GM19328 (cell line): ENCODE measurements at regions not wholly inside any gene's neighbourhood (a gene's known extent, or its start where the extent isn't known, plus 50 kb on each side); places are given as distances from the start of the nearest gene placed in this dataset.

Source experiments
- ATAC-seq: cut with Tn5 transposase; IDR thresholded peaks from one replicate; pipeline ENCODE4 v1.9.1; 2021; ENCODE audit warnings: mild to moderate bottlenecking, moderate library complexity; ENCODE audit not compliant: unreplicated experiment

DNA sequence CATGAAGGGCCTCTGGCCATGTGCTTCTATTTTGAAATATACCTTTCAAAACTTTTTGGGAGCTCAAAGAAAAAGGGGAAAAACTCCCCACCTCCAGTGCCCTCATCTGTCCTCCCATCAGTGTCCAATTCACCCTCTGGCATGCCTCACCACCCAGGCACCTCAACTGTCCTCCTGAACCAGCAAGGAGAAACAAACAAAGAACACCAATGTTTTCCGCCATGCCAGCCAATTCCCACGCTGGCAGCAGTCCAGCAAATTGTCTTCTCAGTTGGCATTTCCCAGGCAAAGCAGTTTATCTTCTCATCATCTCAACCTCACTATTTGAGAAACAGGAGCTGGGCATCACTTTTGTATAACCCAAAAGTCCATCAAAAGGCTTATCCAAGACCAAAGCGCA, 496.9 kb downstream of the SOX6 start:
- ATAC-seq, result no peak

DNA sequence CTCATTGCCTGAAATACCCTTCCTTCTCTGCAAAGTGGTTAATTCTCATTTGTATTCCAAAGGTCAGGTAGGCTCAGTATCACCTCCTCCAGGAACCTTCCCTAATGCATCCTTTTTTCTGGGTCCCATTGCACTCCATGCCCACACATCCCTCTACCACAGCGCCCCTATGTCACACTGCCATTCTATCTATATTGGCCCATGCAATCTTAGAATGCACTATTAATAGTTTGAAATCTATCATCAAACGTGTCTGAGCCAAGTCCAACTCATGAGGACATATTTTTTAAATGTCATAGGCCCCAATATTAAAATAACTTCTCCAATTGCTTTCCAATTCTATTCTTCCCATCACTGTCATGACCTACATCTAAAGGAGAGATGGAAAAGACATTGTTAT, 495.1 kb downstream of the SOX6 start:
- ATAC-seq, result no peak

DNA sequence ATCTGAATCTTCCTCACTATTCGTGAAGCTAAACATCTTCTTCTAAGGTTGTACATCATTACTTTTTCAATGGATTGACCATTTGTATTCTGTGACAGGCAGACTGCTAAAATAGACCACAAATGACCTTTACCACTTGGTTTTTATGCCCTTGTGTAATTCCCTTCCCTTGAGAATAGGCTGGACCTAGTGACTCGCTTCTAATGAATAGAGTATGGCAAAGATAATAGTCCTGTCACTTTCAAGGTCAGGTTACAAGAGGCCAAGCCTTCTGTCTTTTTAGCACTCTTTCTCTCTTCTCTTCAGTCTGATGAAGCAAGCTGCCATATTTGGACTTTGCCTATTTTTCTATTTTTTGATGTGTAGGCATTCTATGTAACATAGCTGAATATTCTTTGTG, 492.9 kb downstream of the SOX6 start:
- ATAC-seq, result no peak

DNA sequence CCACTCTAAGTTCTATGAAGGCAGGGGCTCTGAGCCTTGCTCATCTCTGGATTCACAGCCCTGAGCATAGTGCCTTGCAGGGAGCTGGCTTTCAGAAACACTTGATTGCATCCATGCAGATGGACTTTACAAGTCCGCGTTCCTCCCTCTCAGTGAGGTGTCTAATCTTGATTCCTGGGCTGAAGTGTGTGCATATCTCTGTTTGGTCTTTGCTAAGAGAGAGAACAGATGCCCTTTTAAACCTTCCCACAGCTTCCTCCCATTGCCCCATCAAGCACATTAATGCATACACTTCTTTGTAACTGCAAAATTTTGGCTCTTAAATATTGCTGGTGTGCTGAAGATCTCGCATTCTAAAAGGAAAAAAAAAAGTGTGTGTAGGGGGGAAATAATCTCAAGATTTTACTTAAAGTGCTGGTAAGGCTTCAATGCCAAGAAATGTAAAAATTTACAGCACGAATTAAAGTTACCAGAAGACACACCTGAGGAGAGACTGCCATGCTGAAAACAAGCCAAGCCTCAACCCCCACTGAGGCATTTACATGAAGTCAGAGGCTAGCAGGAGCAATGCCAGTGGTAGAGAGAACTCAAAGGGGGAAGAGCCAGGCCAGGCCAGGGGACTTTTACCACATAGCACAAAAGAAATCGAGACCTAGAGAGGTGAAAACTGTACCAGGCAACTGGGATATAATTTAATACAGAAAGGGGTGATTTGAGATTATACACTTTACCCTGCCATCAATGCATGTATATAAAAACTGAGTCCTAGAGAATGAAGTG, 492.1 kb downstream of the SOX6 start:
- ATAC-seq, result no peak

DNA sequence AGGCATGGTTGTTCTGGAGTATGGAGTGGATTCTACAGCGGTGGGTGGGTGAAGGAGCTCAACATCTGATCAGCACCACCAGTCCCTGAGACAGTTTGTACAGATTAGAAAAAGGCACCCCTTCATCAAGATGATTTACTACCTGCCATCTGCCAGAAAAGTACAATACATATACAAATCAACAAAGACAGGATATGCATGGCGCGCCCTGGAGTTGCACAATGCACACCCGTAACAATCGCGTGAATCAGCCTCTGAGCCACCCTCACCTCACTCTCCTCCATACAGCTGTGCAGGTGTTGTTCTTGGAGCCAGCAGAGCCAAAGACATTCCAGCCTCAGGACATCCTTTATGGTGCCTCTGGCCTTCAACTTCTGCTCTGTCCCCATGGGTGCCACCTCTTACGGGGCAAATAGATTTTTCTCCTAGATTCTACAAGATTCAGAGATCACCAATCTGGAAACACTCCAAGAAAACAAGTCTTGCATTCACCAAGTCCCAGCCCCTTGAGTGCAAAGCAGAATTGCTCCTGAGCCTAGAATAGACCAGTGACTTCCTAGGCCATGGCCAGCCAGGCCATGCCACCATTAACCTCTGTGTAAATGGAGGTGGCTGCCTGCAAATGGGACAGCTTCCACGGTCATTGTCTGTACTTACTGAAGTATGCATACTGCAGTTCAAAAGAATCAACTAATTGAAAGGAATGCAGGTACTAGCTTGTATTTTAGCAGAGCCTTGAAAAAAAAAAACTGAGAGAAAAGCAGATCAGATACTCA, 490.9 kb downstream of the SOX6 start:
- no peak for ATAC-seq

DNA sequence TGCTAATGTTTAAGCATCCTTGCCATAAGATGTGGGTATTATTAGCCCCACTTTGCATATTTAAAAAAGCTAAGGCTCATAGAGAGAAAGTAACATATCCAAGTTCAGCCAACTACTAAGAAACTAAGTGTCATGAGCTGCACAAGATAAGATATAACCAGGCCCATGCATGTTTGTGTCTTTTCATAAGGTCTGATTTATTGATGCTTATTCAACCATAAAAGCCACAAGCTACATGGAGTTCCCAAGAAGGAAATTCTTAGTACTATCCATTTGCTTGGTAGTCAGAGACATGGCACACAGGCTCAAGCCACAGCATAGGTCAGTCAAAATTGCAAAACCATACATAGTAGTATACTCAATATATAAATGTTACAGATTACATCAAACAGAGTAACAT, 488.5 kb downstream of the SOX6 start:
- ATAC-seq, result no peak

DNA sequence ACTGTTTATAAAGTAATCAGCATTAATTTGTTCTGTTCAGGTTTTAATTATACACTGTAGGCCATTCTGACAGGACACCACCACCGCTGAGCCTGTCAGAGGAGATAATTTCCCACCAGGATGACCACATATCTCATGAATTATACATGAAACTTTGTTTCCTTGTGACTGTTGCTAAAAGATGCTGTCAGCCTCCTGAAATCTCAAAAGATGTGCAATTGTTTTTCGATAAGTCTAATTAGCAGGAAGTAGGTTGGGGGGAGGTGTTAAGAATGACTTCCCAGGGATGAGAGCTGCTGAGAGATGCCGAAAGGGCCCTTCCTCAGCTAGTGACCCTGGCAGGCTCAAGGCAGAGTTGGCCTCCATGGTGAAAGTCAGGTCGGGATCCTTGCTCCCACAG, 485.4 kb downstream of the SOX6 start:
- no peak for ATAC-seq

DNA sequence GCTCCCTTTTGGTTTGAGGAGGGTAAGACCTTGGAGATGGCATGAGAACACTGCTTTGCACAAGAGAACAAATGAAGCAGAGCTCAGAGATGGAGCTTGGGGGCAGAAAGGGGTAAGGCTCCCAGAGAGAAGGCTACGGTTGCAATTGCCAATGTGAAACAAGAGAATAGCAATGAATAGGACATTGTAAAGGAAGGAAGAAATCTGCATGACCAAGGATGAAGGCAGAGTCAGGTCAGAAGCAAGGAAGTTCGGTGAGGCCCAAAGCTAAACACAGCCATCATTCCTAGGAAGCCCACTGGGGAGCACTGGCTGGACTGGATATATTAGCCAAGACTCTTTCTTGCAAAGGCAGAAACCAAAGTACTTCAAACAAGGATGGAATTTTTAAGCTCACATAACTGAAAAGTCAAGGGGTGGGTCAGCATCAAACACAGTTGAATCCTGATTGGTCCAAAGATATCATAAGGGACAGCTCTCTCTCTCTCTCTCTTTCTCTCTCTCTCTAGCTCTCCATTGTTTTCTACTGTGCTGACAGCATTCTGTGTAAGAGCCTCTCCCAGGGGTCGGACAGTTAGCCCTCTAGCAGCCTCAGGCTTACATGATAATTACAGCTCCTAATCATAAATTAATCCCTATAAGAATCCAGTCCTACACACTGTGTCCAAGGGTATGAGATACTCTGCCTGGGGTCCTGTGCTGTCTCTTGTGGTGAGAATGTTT, 484.3 kb downstream of the SOX6 start:
- no peak for ATAC-seq

DNA sequence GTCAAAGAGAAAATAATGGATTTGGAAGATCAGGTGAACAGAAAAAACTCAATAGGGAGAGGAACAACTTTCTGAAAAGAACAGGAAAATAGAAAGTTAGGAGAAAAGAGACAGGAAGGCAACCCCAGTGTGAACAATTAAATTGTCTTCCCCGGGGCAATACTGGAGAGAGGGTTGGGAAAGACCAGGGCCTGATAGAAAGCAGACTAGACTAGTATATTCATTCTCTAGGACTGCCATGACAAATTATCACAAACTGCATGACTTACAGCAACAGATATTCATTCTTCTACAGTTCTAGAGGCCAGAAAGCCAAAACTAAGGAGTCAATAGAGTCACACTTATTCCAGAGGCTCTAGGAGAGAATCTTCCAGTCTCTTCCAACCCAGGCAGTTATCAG, 482.8 kb downstream of the SOX6 start:
- ATAC-seq, result no peak

DNA sequence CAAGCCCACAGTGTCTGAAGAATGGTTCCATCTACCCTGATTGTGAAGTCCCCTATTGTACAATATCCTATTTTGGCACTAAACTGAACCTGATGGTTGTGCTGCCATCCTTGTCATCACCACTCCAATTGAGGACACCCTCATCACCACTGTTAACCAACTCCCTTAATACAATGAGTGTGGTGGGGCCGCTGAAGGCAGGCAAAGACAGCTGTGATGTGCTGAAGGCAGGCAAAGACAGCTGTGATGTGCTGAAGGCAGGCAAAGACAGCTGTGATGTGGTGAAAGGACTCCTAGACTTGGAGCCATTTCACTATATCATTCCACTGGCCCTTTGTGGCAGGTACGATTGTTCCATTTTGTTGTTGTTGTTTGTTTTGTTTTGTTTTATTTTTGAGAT, 481.6 kb downstream of the SOX6 start:
- no peak for ATAC-seq

DNA sequence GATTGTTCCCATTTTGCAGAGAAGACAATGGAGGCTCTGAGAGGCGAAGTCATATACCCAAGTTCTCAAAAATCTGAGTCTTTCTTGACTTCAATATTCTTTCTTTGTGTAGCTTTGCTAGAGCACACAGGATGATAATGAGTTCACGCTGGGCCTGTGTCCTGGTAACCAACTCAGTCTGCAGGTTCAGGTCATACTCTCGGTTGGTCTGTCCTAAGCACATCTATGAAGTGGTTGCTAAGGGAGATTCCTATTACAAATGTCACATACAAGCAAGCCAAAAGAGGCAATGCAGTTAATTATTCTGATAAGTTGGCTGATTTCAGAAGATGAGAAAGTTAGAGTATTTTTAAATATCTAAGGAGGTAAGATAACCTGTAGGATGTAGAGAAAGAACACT, 481.0 kb downstream of the SOX6 start:
- ATAC-seq, result no peak

DNA sequence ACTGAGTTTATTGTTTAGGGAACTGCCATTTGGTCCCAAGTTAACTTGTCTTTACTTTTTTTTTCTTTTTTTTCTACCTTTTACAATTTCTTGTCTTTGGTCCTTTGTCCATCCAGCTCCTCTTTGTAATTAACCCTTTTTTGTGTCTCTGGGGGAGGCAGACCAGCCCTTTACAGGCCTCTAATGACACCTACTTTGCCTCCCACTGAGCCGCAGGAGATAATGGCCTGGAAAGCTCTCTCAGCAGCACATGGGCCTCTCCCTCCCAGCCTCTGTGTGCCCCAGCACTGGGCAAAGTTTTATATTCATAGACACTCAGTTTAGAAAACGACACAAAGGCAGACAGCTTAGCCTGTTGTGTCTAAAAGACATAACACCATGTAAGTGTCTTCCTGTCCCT, 480.4 kb downstream of the SOX6 start:
- no peak for ATAC-seq

DNA sequence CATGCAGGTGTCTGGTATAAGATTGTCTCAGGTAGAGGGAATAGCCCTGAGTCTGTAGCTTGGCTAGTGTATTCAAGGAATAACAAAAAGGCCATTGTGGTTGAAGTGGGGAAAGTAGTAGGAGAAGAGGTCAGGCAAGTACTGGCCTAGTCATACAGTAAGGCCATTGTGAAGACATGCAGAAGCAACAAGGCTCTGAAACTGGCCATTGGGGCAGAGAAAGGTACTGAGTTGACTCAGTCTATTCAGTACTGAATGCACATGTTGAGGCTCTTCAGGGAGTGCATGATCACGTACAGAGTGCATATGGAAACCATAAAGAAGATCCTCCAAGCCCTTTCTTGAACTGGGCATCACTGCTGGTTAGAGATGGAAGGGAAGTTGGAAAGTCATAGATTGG, 477.6 kb downstream of the SOX6 start:
- no peak for ATAC-seq

DNA sequence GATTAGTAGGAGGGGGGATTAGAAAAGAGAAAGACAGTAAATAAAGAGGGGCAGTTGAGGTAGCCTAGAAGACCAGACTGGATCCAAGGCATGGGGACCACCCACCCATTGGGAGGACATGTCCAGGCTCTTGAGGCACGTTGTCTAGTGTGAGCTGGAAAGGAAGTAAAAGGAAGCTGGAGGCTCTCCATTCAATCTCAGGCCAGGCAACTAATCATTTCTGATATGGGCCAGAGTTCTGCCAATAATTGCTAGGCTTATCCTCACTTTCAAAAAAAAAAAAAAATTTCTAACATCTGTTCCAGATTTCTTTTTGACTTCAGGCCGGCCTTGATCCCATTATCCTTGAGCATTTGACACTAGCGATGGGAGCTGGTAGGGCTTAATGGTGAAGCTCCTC, 476.1 kb downstream of the SOX6 start:
- ATAC-seq, result no peak

DNA sequence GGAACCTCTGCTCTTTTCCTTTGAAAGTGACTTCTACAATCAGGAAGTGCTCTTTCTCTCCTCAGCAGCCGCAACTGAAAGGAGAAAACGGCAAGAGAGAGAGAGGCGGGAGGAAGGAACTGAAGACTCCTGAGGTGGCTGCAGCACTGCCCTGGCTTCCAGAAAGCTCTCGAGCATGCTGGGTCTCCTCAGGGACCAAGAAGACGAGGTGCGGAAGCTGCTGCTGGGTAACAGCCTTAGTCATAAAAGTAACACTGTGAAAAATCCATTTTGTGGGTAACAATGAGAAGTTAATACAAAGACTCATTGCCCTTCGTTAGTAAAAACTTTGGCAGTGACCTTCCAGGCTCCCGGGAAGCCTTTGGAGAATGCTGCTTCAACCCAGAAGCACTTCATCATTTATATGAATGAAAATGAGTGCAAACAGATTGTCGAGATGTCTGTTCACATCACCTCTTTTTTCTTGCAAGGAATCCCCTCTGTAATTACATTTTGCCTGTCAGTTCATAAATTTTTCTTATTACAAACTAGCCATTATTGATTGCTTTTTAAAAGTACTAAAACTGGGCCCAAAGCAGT, 473.4 kb downstream of the SOX6 start:
- ATAC-seq, result no peak

DNA sequence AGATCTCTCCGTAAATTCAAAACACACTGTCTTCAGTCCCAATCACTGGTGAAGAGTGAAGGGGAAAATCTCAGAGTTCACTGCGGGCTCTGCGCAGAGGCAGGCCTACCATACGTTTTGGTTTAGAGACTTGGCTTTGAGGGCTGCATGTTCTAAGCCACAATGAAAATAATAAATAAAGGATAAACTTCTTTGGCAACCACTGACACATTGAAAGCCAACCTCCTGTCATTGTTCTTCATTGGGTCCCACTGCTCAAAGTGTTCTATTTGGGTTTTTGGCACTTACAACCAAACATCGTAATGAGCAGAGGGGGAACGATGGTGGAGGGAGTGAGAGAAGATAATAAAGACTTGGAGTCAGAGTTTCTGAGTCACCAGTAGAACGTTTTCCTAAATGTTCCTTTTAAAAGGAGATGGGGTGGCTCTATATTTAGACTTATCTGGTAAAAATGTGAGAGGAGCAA, 472.9 kb downstream of the SOX6 start:
- no peak for ATAC-seq

DNA sequence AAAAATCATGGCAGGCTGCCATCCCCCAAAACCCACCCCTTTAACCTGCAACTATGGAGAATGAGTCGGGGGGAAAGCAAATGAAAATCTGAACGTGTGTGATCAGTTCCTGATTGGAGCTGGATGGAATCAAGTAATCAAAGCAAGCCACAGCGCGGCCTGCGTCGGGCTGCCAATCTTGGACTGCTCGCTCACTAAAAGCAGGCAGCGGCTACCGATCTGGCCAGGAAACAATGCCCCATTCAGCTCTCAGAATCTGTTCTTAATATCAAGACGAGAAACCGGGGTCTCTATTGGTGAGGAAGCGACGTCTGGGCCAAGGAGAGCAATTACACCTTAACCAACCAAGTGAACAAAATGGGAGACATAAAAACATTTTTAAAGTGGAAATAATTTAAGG, 472.2 kb downstream of the SOX6 start:
- no peak for ATAC-seq

DNA sequence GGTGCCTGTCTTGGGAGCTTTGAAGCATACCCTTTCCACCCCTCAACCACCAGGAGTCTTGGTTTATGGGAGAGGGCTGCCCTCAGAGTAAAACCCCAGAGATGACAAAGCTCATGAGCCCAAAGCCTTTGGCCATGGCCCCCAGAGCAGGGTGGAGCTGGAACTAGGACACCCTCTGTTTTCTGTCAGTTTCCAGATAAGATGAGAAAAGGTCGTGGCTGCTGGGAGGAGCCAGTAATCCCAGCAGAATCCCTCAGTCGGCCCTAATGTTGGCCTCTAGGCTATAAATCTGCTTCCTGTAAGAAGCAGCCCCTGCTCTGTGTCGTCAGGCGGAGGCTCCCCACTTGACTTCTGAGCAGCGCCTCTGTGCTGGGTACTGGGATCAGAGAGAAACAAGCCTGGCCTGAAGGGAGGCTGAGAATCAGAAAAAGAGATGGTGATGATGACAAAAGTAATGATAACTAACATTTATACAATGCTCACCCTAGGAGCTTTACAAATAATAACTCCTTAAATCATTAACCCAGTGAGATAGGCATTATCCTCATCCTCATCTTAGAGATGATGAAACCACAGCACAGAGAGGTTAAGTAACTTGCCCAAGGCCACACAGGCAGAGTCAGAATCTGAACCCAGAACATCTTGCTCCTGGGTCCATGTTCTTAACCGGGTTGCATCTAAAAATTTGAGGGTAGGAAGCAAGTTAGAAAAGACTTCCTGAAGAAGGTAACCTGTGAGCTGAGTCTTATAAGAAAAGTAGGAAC, 471.4 kb downstream of the SOX6 start:
- no peak for ATAC-seq

DNA sequence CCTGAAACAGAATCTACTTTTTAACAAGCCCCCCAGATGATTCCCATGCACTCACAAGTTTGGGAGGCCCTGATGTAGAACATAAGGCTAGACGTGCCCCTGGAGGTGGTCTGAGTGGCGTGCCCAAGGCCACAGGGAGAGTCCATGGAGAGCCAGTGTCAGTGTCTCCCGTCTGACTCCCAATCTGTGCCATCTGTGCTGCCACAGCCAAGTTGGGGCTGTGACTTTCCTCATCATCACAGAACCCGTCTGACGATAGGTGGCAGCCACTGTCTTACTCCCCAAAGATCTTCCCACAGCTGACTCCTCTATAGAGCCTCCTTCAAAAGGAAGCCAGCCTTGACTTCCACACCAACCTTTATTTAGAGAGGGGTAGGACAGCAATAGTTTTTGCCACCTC, 470.5 kb downstream of the SOX6 start:
- ATAC-seq, result no peak

DNA sequence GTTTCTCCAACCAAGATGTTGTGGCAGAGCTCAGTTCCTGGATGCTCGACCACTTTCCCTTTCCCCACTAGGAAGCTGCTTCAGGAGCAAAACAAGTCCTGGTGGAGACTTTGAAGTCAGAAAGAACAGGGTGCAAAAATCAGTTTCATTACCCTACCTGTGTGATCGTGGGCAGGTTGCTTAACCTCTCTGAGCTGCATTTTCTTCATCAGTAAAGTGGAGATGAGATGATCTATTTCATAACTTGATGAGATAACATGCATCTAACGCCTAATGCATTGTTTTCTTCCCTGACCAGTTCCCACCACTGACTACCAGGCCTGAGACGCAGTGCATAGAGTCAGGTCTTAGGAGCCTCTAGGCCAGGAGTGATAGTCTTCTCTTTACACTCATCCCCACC, 470.0 kb downstream of the SOX6 start:
- no peak for ATAC-seq

DNA sequence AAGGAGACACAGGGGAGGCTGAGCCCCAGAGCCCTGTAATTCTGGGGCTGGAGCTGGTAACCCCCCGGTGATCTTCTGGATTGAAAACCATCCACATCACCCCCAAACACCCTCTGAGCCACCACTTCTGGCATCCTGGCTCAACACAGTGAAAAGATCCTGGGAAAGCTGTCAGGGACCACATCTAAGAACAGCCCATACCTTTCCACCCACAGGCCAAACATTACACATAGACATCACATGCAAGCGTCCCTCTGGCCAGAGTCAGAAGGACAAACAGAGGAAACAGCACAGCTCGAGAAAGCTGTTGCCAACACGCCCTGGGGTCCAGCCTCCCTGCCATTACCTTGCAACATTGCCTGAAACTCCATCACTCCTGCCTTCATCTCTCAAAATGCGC, 469.5 kb downstream of the SOX6 start:
- ATAC-seq, result no peak
